ENCODE measurements at regions not wholly inside any gene's neighbourhood (a gene's known extent, or its start where the extent isn't known, plus 50 kb on each side); places are given as distances from the start of the nearest gene placed in this dataset.

- no peaks in the 10 kb centered on the region for H4K20me1 ChIP-seq (replicated peaks; ENCODE audit: control insufficient read depth, extremely low read depth, insufficient read depth, low read length)
- H3K27me3 ChIP-seq (ENCODE audit: control insufficient read depth in 2 of 2, insufficient read depth in 2 of 2, low read length in 2 of 2): no peaks in the 10 kb centered on the region
- H3K4me2 ChIP-seq (ENCODE audit: insufficient read depth, low read length): no peak overlapping the region
- CTCF ChIA-PET: no interaction called here
- H3K9me3 ChIP-seq (replicated peaks; ENCODE audit: control insufficient read depth, insufficient read depth, low read length): no peaks in the 10 kb centered on the region
- TF ChIP-seq GATA2 (IDR thresholded peaks at IDR 0.05; ENCODE audit: insufficient read depth, insufficient read length, low read depth, low read length): no peak
- TF ChIP-seq, protein P1, sequence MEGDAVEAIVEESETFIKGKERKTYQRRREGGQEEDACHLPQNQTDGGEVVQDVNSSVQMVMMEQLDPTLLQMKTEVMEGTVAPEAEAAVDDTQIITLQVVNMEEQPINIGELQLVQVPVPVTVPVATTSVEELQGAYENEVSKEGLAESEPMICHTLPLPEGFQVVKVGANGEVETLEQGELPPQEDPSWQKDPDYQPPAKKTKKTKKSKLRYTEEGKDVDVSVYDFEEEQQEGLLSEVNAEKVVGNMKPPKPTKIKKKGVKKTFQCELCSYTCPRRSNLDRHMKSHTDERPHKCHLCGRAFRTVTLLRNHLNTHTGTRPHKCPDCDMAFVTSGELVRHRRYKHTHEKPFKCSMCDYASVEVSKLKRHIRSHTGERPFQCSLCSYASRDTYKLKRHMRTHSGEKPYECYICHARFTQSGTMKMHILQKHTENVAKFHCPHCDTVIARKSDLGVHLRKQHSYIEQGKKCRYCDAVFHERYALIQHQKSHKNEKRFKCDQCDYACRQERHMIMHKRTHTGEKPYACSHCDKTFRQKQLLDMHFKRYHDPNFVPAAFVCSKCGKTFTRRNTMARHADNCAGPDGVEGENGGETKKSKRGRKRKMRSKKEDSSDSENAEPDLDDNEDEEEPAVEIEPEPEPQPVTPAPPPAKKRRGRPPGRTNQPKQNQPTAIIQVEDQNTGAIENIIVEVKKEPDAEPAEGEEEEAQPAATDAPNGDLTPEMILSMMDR (IDR thresholded peaks at IDR 0.05; ENCODE audit: extremely low read depth in 1 of 2, insufficient read depth in 1 of 2, low read depth in 1 of 2, low read length in 2 of 2): no peak
- no peak overlapping the region for H3K9ac ChIP-seq (replicated peaks; ENCODE audit: extremely low read depth, insufficient read depth, low read length)
- POLR2A ChIA-PET: no interaction called here
- dilution Hi-C loops (cut with MboI; ENCODE audit: extremely low pct_ligation_motif_present, low sequenced_read_pairs): no loop called here
- no peaks in the 10 kb centered on the region for H3K79me2 ChIP-seq (ENCODE audit: control insufficient read depth, insufficient read depth, low read length)
- BruUV-seq (replicated peaks): no TSS peak
- no peaks in the 10 kb centered on the region for H3K9me1 ChIP-seq (replicated peaks; ENCODE audit: control insufficient read depth, extremely low read depth, insufficient read depth, low read length)
- H3K36me3 ChIP-seq (ENCODE audit: control insufficient read depth in 2 of 2, extremely low read depth in 1 of 2, insufficient read depth in 2 of 2, low read length in 2 of 2): no peaks in the 10 kb centered on the region
- FAIRE-seq (no peak), DNase-seq (ENCODE audit: low read depth, low spot score) (no peak)
- H2AFZ ChIP-seq (ENCODE audit: low read depth, low read length): no peak overlapping the region
- H3K27ac ChIP-seq (ENCODE audit: insufficient read depth, low read depth, low read length): no peak overlapping the region
- H3K4me3 ChIP-seq (replicated peaks in 1 of 3; ENCODE audit: insufficient read depth in 1 of 3, low read depth in 1 of 3, low read length in 3 of 3): no peak overlapping the region
- H3K4me1 ChIP-seq (ENCODE audit: control insufficient read depth, extremely low read depth, insufficient read depth, low read length): no peaks in the 10 kb centered on the region
- intact Hi-C loops (cut with micrococcal nuclease): no loop called here
Measured at GRCh38 chr13:62418872-62419271, 1003.2 kb upstream of the PCDH20 start.

- TF ChIP-seq JUN (IDR thresholded peaks at IDR 0.05; ENCODE audit: borderline replicate concordance, insufficient read depth, insufficient read length, low read depth): no peak
- no peak for TF ChIP-seq EZH2 (IDR thresholded peaks at IDR 0.05; ENCODE audit: borderline replicate concordance, low read depth, low read length, severe bottlenecking)
- TF ChIP-seq, protein P1 (IDR thresholded peaks at IDR 0.05; ENCODE audit: extremely low read depth in 1 of 2, insufficient read depth in 1 of 2, low read depth in 1 of 2, low read length in 2 of 2): no peak
- TF ChIP-seq FOS (IDR thresholded peaks at IDR 0.05; ENCODE audit: borderline replicate concordance, insufficient read depth, low read length): no peak
- no peak for TF ChIP-seq POLR2AphosphoS5 (IDR thresholded peaks at IDR 0.05; ENCODE audit: insufficient read depth, low read depth, low read length)
- TF ChIP-seq, protein P2, sequence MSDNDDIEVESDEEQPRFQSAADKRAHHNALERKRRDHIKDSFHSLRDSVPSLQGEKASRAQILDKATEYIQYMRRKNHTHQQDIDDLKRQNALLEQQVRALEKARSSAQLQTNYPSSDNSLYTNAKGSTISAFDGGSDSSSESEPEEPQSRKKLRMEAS (IDR thresholded peaks at IDR 0.05; ENCODE audit: insufficient read depth, insufficient read length): no peak
- no peak overlapping the region for H3K27ac ChIP-seq (ENCODE audit: insufficient read depth, low read depth, low read length)
- FAIRE-seq: no peak
- H3K4me3 ChIP-seq (replicated peaks in 1 of 3; ENCODE audit: insufficient read depth in 1 of 3, low read depth in 1 of 3, low read length in 3 of 3): no peak overlapping the region
- no peak for DNase-seq (ENCODE audit: low read depth, low spot score)
- H4K20me1 ChIP-seq (replicated peaks; ENCODE audit: control insufficient read depth, extremely low read depth, insufficient read depth, low read length): no peaks in the 10 kb centered on the region
- H3K9me3 ChIP-seq (replicated peaks; ENCODE audit: control insufficient read depth, insufficient read depth, low read length): no peaks in the 10 kb centered on the region
- CTCF ChIA-PET: no interaction called here
- no peaks in the 10 kb centered on the region for H3K27me3 ChIP-seq (ENCODE audit: control insufficient read depth in 2 of 2, insufficient read depth in 2 of 2, low read length in 2 of 2)
- intact Hi-C loops (cut with micrococcal nuclease): no loop called here
- no peak overlapping the region for H2AFZ ChIP-seq (ENCODE audit: low read depth, low read length)
- no peaks in the 10 kb centered on the region for H3K4me1 ChIP-seq (ENCODE audit: control insufficient read depth, extremely low read depth, insufficient read depth, low read length)
- POLR2A ChIA-PET: no interaction called here
- no peaks in the 10 kb centered on the region for H3K79me2 ChIP-seq (ENCODE audit: control insufficient read depth, insufficient read depth, low read length)
- H3K9ac ChIP-seq (replicated peaks; ENCODE audit: extremely low read depth, insufficient read depth, low read length): no peak overlapping the region
- dilution Hi-C loops (cut with MboI; ENCODE audit: extremely low pct_ligation_motif_present, low sequenced_read_pairs): no loop called here
- no peak overlapping the region for H3K4me2 ChIP-seq (ENCODE audit: insufficient read depth, low read length)
- H3K9me1 ChIP-seq (replicated peaks; ENCODE audit: control insufficient read depth, extremely low read depth, insufficient read depth, low read length): no peaks in the 10 kb centered on the region
- BruUV-seq (replicated peaks): no TSS peak
- H3K36me3 ChIP-seq (ENCODE audit: control insufficient read depth in 2 of 2, extremely low read depth in 1 of 2, insufficient read depth in 2 of 2, low read length in 2 of 2): no peaks in the 10 kb centered on the region
Measured at GRCh38 chr13:62418376-62418775, 1002.7 kb upstream of the PCDH20 start.

All from endothelial cell of umbilical vein (primary cell).